ENCODE measurements at regions not wholly inside any gene's neighbourhood (a gene's known extent, or its start where the extent isn't known, plus 50 kb on each side); places are given as distances from the start of the nearest gene placed in this dataset.

DNA sequence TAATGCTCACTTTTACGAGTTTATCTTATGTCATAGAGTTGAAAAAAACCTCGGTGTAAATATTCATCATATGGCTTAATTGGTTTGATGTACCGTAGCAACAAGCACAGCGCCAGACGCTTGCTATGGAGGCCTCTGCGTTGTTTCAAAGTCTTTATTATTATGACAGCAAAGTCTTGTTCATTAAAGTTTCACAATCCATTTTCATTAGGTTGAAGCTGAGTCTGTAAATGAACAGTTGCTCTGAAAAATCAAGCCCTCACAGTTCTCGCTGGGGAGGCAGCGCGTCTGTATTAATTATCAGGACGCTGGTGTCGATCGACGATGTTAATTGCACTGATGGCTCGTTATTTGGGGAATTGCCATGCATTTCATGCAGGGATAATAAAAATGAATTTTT, 185.6 kb downstream of the INSC start:
- H3K27ac Mint-ChIP-seq (ENCODE audit: unreplicated experiment), result no peak overlapping the region
- H3K4me3 Mint-ChIP-seq (ENCODE audit: unreplicated experiment), result no peak overlapping the region

GRCh38 chr11:15307619-15308024, 192.9 kb downstream of the INSC start:
- Mint-ChIP-seq H3K36me3 (ENCODE audit: unreplicated experiment) (no peaks in the 10 kb centered on the region), H3K27ac (ENCODE audit: unreplicated experiment) (no peak overlapping the region), H3K27me3 (ENCODE audit: unreplicated experiment) (no peaks in the 10 kb centered on the region), H3K9me3 (ENCODE audit: unreplicated experiment) (peaks cover 5% of the 10 kb centered on the region), H3K4me1 (ENCODE audit: unreplicated experiment) (no peaks in the 10 kb centered on the region), H3K4me3 (ENCODE audit: unreplicated experiment) (no peak overlapping the region)
- DNase-seq (ENCODE audit: extremely low spot score, unreplicated experiment), result no peak
- TF ChIP-seq, protein P1, sequence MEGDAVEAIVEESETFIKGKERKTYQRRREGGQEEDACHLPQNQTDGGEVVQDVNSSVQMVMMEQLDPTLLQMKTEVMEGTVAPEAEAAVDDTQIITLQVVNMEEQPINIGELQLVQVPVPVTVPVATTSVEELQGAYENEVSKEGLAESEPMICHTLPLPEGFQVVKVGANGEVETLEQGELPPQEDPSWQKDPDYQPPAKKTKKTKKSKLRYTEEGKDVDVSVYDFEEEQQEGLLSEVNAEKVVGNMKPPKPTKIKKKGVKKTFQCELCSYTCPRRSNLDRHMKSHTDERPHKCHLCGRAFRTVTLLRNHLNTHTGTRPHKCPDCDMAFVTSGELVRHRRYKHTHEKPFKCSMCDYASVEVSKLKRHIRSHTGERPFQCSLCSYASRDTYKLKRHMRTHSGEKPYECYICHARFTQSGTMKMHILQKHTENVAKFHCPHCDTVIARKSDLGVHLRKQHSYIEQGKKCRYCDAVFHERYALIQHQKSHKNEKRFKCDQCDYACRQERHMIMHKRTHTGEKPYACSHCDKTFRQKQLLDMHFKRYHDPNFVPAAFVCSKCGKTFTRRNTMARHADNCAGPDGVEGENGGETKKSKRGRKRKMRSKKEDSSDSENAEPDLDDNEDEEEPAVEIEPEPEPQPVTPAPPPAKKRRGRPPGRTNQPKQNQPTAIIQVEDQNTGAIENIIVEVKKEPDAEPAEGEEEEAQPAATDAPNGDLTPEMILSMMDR (IDR thresholded peaks at IDR 0.05), result no peak

More for the DNA sequence above, 185.6 kb downstream of the INSC start:
- no peak for DNase-seq (ENCODE audit: extremely low spot score, unreplicated experiment)
- no peaks in the 10 kb centered on the region for H3K36me3 Mint-ChIP-seq (ENCODE audit: unreplicated experiment)
- no peaks in the 10 kb centered on the region for H3K9me3 Mint-ChIP-seq (ENCODE audit: unreplicated experiment)
- no peaks in the 10 kb centered on the region for H3K4me1 Mint-ChIP-seq (ENCODE audit: unreplicated experiment)
- TF ChIP-seq, protein P1 (IDR thresholded peaks at IDR 0.05), result no peak
- no peaks in the 10 kb centered on the region for H3K27me3 Mint-ChIP-seq (ENCODE audit: unreplicated experiment)

- Mint-ChIP-seq H3K27ac (ENCODE audit: unreplicated experiment) (no peak overlapping the region), H3K4me3 (ENCODE audit: unreplicated experiment) (no peak overlapping the region), H3K4me1 (ENCODE audit: unreplicated experiment) (no peaks in the 10 kb centered on the region), H3K9me3 (ENCODE audit: unreplicated experiment) (peaks cover 5% of the 10 kb centered on the region), H3K27me3 (ENCODE audit: unreplicated experiment) (no peaks in the 10 kb centered on the region), H3K36me3 (ENCODE audit: unreplicated experiment) (no peaks in the 10 kb centered on the region)
- TF ChIP-seq, protein P1 (IDR thresholded peaks at IDR 0.05), result no peak
- no peak for DNase-seq (ENCODE audit: extremely low spot score, unreplicated experiment)
Observed at GRCh38 chr11:15308840-15309239, 194.1 kb downstream of the INSC start.

- Mint-ChIP-seq H3K36me3 (ENCODE audit: unreplicated experiment) (no peaks in the 10 kb centered on the region), H3K4me1 (ENCODE audit: unreplicated experiment) (no peaks in the 10 kb centered on the region), H3K4me3 (ENCODE audit: unreplicated experiment) (no peak overlapping the region), H3K9me3 (ENCODE audit: unreplicated experiment) (peaks cover 5% of the 10 kb centered on the region), H3K27me3 (ENCODE audit: unreplicated experiment) (no peaks in the 10 kb centered on the region), H3K27ac (ENCODE audit: unreplicated experiment) (no peak overlapping the region)
- TF ChIP-seq, protein P1 (IDR thresholded peaks at IDR 0.05), result no peak
- no peak for DNase-seq (ENCODE audit: extremely low spot score, unreplicated experiment)
Observed at GRCh38 chr11:15309296-15309695, 194.6 kb downstream of the INSC start.

- TF ChIP-seq, protein P1 (IDR thresholded peaks at IDR 0.05), result no peak
- Mint-ChIP-seq H3K4me3 (ENCODE audit: unreplicated experiment) (no peak overlapping the region), H3K36me3 (ENCODE audit: unreplicated experiment) (no peaks in the 10 kb centered on the region), H3K27ac (ENCODE audit: unreplicated experiment) (no peak overlapping the region), H3K9me3 (ENCODE audit: unreplicated experiment) (peaks cover 5% of the 10 kb centered on the region), H3K4me1 (ENCODE audit: unreplicated experiment) (no peaks in the 10 kb centered on the region), H3K27me3 (ENCODE audit: unreplicated experiment) (no peaks in the 10 kb centered on the region)
- DNase-seq (ENCODE audit: extremely low spot score, unreplicated experiment), result no peak
Observed at GRCh38 chr11:15313862-15314261, 199.1 kb downstream of the INSC start.

Measured in osteocyte (in vitro differentiated cells).